K562 (cell line): ENCODE measurements at regions not wholly inside any gene's neighbourhood (a gene's known extent, or its start where the extent isn't known, plus 50 kb on each side); places are given as distances from the start of the nearest gene placed in this dataset.

ENCODE experiments used
- CTBP1 ChIP-seq: fragments of 450-650 bp; IDR thresholded peaks from 2 replicates; pipeline ENCODE4 v1.6.1; 2016; ENCODE audit warnings: borderline replicate concordance
- HDAC1 ChIP-seq, 2 experiments: fragments of 450-650 bp; IDR thresholded peaks; 2 replicates each; pipeline ENCODE4 v1.6.1; 2016 to 2017; ENCODE audit warnings: inconsistent platforms in 1 of 2, mild to moderate bottlenecking in 1 of 2, moderate library complexity in 1 of 2
- MNT ChIP-seq, 2 experiments: fragments of 450-650 bp; conservative IDR thresholded peaks; 2 replicates each; pipeline ENCODE4 v1.6.1; 2017; ENCODE audit warnings: mild to moderate bottlenecking in 2 of 2, moderate library complexity in 2 of 2
- SMC3 ChIP-seq: conservative IDR thresholded peaks from 2 replicates; pipeline ENCODE4 v1.6.1; 2011; ENCODE audit warnings: low read depth, low read length, improper control_type of control experiment; ENCODE audit not compliant: insufficient read depth
- TFAP4 ChIP-seq: sonication (generic); formaldehyde crosslinking; IDR thresholded peaks from 2 replicates; pipeline ENCODE4 v1.8.0; 2022; ENCODE audit warnings: missing genetic modification reagents, mild to moderate bottlenecking, moderate library complexity, borderline replicate concordance
- ZBTB33 ChIP-seq: sonication (generic); formaldehyde crosslinking; IDR thresholded peaks from 2 replicates; pipeline ENCODE4 v1.8.1; 2023; ENCODE audit warnings: mild to moderate bottlenecking, missing genetic modification reagents

GRCh38 chr5:91225848-91226686, 157.1 kb downstream of the ARRDC3 start (continued):
- peak in 1 of 2 experiments; percentile 40; a peak in 1 of 4 replicates for TF ChIP-seq HDAC1 (IDR thresholded peaks at IDR 0.05)
- peak; percentile 59 for TF ChIP-seq SMC3
- peak; percentile 76; the same call in 1 of the 2 replicates for TF ChIP-seq CTBP1
- TF ChIP-seq MNT (conservative IDR thresholded peaks at IDR 0.05), result no peak
- TF ChIP-seq TFAP4, result no peak
- no peak for TF ChIP-seq ZBTB33 (CRISPR knock-in tag)
- TF ChIP-seq, all 486 proteins: peak for 15
